IgD-negative memory B cell (primary cell): ENCODE measurements at regions not wholly inside any gene's neighbourhood (a gene's known extent, or its start where the extent isn't known, plus 50 kb on each side); places are given as distances from the start of the nearest gene placed in this dataset.

ENCODE experiments used
- H3K27ac Mint-ChIP-seq, 3 donors: one replicate each; pipeline ENCODE4 v1.8.0; 2020 to 2022; ENCODE audit warnings: mild to moderate bottlenecking in 3 of 3, mixed read lengths in 3 of 3, moderate library complexity in 1 of 3
- H3K27me3 Mint-ChIP-seq: one replicate; pipeline ENCODE4 v1.8.0; 2021; ENCODE audit warnings: mixed read lengths
- H3K36me3 Mint-ChIP-seq: one replicate; pipeline ENCODE4 v1.8.0; 2020; ENCODE audit warnings: mild to moderate bottlenecking, mixed read lengths
- H3K4me1 Mint-ChIP-seq, 3 donors: one replicate each; pipeline ENCODE4 v1.8.0; 2020 to 2022; ENCODE audit warnings: mixed read lengths in 3 of 3, mild to moderate bottlenecking in 1 of 3
- H3K4me3 Mint-ChIP-seq, 4 donors: one replicate each; pipeline ENCODE4 v1.8.0; 2020 to 2022; ENCODE audit warnings: mild to moderate bottlenecking in 4 of 4, mixed read lengths in 4 of 4, moderate library complexity in 3 of 4
- H3K9me3 Mint-ChIP-seq, 3 donors: one replicate each; pipeline ENCODE4 v1.8.0; 2020 to 2021; ENCODE audit warnings: mixed read lengths in 3 of 3, mild to moderate bottlenecking in 1 of 3

- no peaks in the 10 kb centered on the region for H3K36me3 Mint-ChIP-seq
- no peaks in the 10 kb centered on the region for H3K27me3 Mint-ChIP-seq
- H3K27ac Mint-ChIP-seq = no peak overlapping the region
- H3K4me1 Mint-ChIP-seq = no peaks in the 10 kb centered on the region
- H3K9me3 Mint-ChIP-seq = peaks cover 0 to 5% (median under 1%) of the 10 kb centered on the region in 3 donors
- H3K4me3 Mint-ChIP-seq = no peak overlapping the region
Observed at GRCh38 chr20:7610681-7611080, 329.6 kb downstream of the HAO1 start.

GRCh38 chr20:7617797-7618196 is 322.5 kb downstream of the HAO1 start:
- peaks cover 0 to 10% (median 6%) of the 10 kb centered on the region in 3 donors for H3K9me3 Mint-ChIP-seq
- H3K36me3 Mint-ChIP-seq = no peaks in the 10 kb centered on the region

GRCh38 chr20:7622399-7622961 is 317.8 kb downstream of the HAO1 start:
- no peak overlapping the region for H3K27ac Mint-ChIP-seq
- H3K9me3 Mint-ChIP-seq = peaks cover 0 to 4% (median under 1%) of the 10 kb centered on the region in 3 donors
- no peaks in the 10 kb centered on the region for H3K27me3 Mint-ChIP-seq
- H3K36me3 Mint-ChIP-seq = no peaks in the 10 kb centered on the region
- no peaks in the 10 kb centered on the region for H3K4me1 Mint-ChIP-seq
- no peak overlapping the region for H3K4me3 Mint-ChIP-seq

More at GRCh38 chr20:7617797-7618196, 322.5 kb downstream of the HAO1 start:
- no peaks in the 10 kb centered on the region for H3K27me3 Mint-ChIP-seq
- H3K4me3 Mint-ChIP-seq = no peak overlapping the region
- H3K27ac Mint-ChIP-seq = no peak overlapping the region
- no peaks in the 10 kb centered on the region for H3K4me1 Mint-ChIP-seq

GRCh38 chr20:7624886-7625285 is 315.4 kb downstream of the HAO1 start:
- H3K4me3 Mint-ChIP-seq = no peak overlapping the region
- H3K27ac Mint-ChIP-seq = no peak overlapping the region
- no peaks in the 10 kb centered on the region for H3K4me1 Mint-ChIP-seq

GRCh38 chr20:7627734-7628663 is 312.3 kb downstream of the HAO1 start:
- H3K4me3 Mint-ChIP-seq = no peak overlapping the region
- peaks cover 1 to 9% (median 3%) of the 10 kb centered on the region in 3 donors for H3K9me3 Mint-ChIP-seq
- no peaks in the 10 kb centered on the region for H3K27me3 Mint-ChIP-seq
- no peaks in the 10 kb centered on the region for H3K36me3 Mint-ChIP-seq
- H3K27ac Mint-ChIP-seq = no peak overlapping the region
- H3K4me1 Mint-ChIP-seq = no peaks in the 10 kb centered on the region

More at GRCh38 chr20:7624886-7625285, 315.4 kb downstream of the HAO1 start:
- no peaks in the 10 kb centered on the region for H3K36me3 Mint-ChIP-seq
- peaks cover 0 to 4% (median 3%) of the 10 kb centered on the region in 3 donors for H3K9me3 Mint-ChIP-seq
- H3K27me3 Mint-ChIP-seq = no peaks in the 10 kb centered on the region

- no peaks in the 10 kb centered on the region for H3K27me3 Mint-ChIP-seq
- H3K4me3 Mint-ChIP-seq = no peak overlapping the region
- peaks cover 3% of the 10 kb centered on the region for H3K36me3 Mint-ChIP-seq
- H3K9me3 Mint-ChIP-seq = peaks cover 1 to 9% (median 9%) of the 10 kb centered on the region in 3 donors
- no peak overlapping the region for H3K27ac Mint-ChIP-seq
- no peaks in the 10 kb centered on the region for H3K4me1 Mint-ChIP-seq
Observed at GRCh38 chr20:7629880-7630279, 310.4 kb downstream of the HAO1 start.

- Mint-ChIP-seq H3K9me3 (peaks cover 0 to 6% (median 4%) of the 10 kb centered on the region in 3 donors), H3K27me3 (no peaks in the 10 kb centered on the region), H3K36me3 (peaks cover 3% of the 10 kb centered on the region), H3K27ac (no peak overlapping the region), H3K4me1 (no peaks in the 10 kb centered on the region), H3K4me3 (no peak overlapping the region)
Observed at GRCh38 chr20:7637184-7637583, 303.1 kb downstream of the HAO1 start.

GRCh38 chr20:7650086-7650879 is 290.0 kb downstream of the HAO1 start:
- no peak overlapping the region for H3K4me3 Mint-ChIP-seq
- no peaks in the 10 kb centered on the region for H3K36me3 Mint-ChIP-seq
- no peak overlapping the region for H3K27ac Mint-ChIP-seq
- peaks cover 0 to 6% (median 4%) of the 10 kb centered on the region in 3 donors for H3K9me3 Mint-ChIP-seq
- H3K27me3 Mint-ChIP-seq = no peaks in the 10 kb centered on the region
- H3K4me1 Mint-ChIP-seq = no peaks in the 10 kb centered on the region

GRCh38 chr20:7654231-7654630 is 286.0 kb downstream of the HAO1 start:
- no peaks in the 10 kb centered on the region for H3K27me3 Mint-ChIP-seq
- H3K4me1 Mint-ChIP-seq = no peaks in the 10 kb centered on the region
- H3K4me3 Mint-ChIP-seq = no peak overlapping the region
- no peaks in the 10 kb centered on the region for H3K36me3 Mint-ChIP-seq
- no peak overlapping the region for H3K27ac Mint-ChIP-seq
- H3K9me3 Mint-ChIP-seq = peaks cover 0 to 6% (median 0%) of the 10 kb centered on the region in 3 donors

GRCh38 chr20:7656687-7657467 is 283.4 kb downstream of the HAO1 start:
- Mint-ChIP-seq H3K36me3 (no peaks in the 10 kb centered on the region), H3K4me1 (no peaks in the 10 kb centered on the region), H3K9me3 (peaks cover 0 to 3% (median 2%) of the 10 kb centered on the region in 3 donors), H3K27ac (no peak overlapping the region), H3K4me3 (no peak overlapping the region), H3K27me3 (no peaks in the 10 kb centered on the region)

GRCh38 chr20:7657569-7657968 is 282.7 kb downstream of the HAO1 start:
- H3K27ac Mint-ChIP-seq = no peak overlapping the region
- no peaks in the 10 kb centered on the region for H3K27me3 Mint-ChIP-seq
- H3K4me3 Mint-ChIP-seq = no peak overlapping the region
- H3K4me1 Mint-ChIP-seq = no peaks in the 10 kb centered on the region
- H3K36me3 Mint-ChIP-seq = no peaks in the 10 kb centered on the region
- peaks cover 0 to 4% (median 4%) of the 10 kb centered on the region in 3 donors for H3K9me3 Mint-ChIP-seq

- H3K4me1 Mint-ChIP-seq = no peaks in the 10 kb centered on the region
- H3K27me3 Mint-ChIP-seq = no peaks in the 10 kb centered on the region
- no peak overlapping the region for H3K27ac Mint-ChIP-seq
- H3K4me3 Mint-ChIP-seq = no peak overlapping the region
- H3K36me3 Mint-ChIP-seq = no peaks in the 10 kb centered on the region
- H3K9me3 Mint-ChIP-seq = peaks cover under 1 to 8% (median 4%) of the 10 kb centered on the region in 3 donors
Observed at GRCh38 chr20:7660165-7660564, 280.1 kb downstream of the HAO1 start.

GRCh38 chr20:7665376-7665775 is 274.9 kb downstream of the HAO1 start:
- Mint-ChIP-seq H3K27me3 (no peaks in the 10 kb centered on the region), H3K4me1 (no peaks in the 10 kb centered on the region), H3K27ac (no peak overlapping the region), H3K9me3 (peaks cover 6 to 10% (median 8%) of the 10 kb centered on the region in 3 donors), H3K4me3 (no peak overlapping the region), H3K36me3 (no peaks in the 10 kb centered on the region)

GRCh38 chr20:7667194-7667593 is 273.1 kb downstream of the HAO1 start:
- Mint-ChIP-seq H3K4me1 (no peaks in the 10 kb centered on the region), H3K27ac (no peak overlapping the region), H3K27me3 (no peaks in the 10 kb centered on the region), H3K36me3 (no peaks in the 10 kb centered on the region), H3K9me3 (peaks cover 5 to 9% (median 6%) of the 10 kb centered on the region in 3 donors), H3K4me3 (no peak overlapping the region)
